HG03469 (cell line): ENCODE measurements at regions not wholly inside any gene's neighbourhood (a gene's known extent, or its start where the extent isn't known, plus 50 kb on each side); places are given as distances from the start of the nearest gene placed in this dataset.

Experiments
- ATAC-seq: cut with Tn5 transposase; IDR thresholded peaks from one replicate; pipeline ENCODE4 v1.9.1; 2021; ENCODE audit warnings: mild to moderate bottlenecking, moderate library complexity, moderate number of reproducible peaks; ENCODE audit not compliant: unreplicated experiment

- no peak for ATAC-seq
These were observed 1454.1 kb downstream of the UQCRFS1 start for GRCh38 chr19:27758626-27759505.

GRCh38 chr19:27754700-27755099 is 1458.3 kb downstream of the UQCRFS1 start:
- ATAC-seq: no peak

GRCh38 chr19:27753622-27754021 is 1459.3 kb downstream of the UQCRFS1 start:
- no peak for ATAC-seq

GRCh38 chr19:27752530-27753184 is 1460.3 kb downstream of the UQCRFS1 start:
- ATAC-seq: no peak

GRCh38 chr19:27751044-27751391 is 1461.9 kb downstream of the UQCRFS1 start:
- no peak for ATAC-seq

- ATAC-seq: no peak
These were observed 1462.4 kb downstream of the UQCRFS1 start for GRCh38 chr19:27750391-27751043.

- no peak for ATAC-seq
These were observed 1464.3 kb downstream of the UQCRFS1 start for GRCh38 chr19:27748551-27749152.

GRCh38 chr19:27746691-27747380 is 1466.1 kb downstream of the UQCRFS1 start:
- ATAC-seq: no peak

GRCh38 chr19:27745978-27746542 is 1466.9 kb downstream of the UQCRFS1 start:
- ATAC-seq: no peak

GRCh38 chr19:27744926-27745768 is 1467.8 kb downstream of the UQCRFS1 start:
- ATAC-seq: no peak

GRCh38 chr19:27742041-27742440 is 1470.9 kb downstream of the UQCRFS1 start:
- ATAC-seq: no peak

GRCh38 chr19:27741236-27741635 is 1471.7 kb downstream of the UQCRFS1 start:
- ATAC-seq: no peak

GRCh38 chr19:27740396-27740795 is 1472.6 kb downstream of the UQCRFS1 start:
- no peak for ATAC-seq

- no peak for ATAC-seq
These were observed 1474.3 kb downstream of the UQCRFS1 start for GRCh38 chr19:27738569-27739193.

- ATAC-seq: no peak
These were observed 1476.7 kb downstream of the UQCRFS1 start for GRCh38 chr19:27736225-27736624.

GRCh38 chr19:27735314-27735713 is 1477.6 kb downstream of the UQCRFS1 start:
- ATAC-seq: no peak

- ATAC-seq: no peak
These were observed 1478.3 kb downstream of the UQCRFS1 start for GRCh38 chr19:27734496-27735220.

GRCh38 chr19:27733551-27734266 is 1479.2 kb downstream of the UQCRFS1 start:
- no peak for ATAC-seq
